Ishikawa (cell line): ENCODE measurements at regions not wholly inside any gene's neighbourhood (a gene's known extent, or its start where the extent isn't known, plus 50 kb on each side); places are given as distances from the start of the nearest gene placed in this dataset.

Experiments used
- CEBPB ChIP-seq: IDR thresholded peaks from 2 replicates; pipeline ENCODE4 v1.6.1; 2012
- CREB1 ChIP-seq: IDR thresholded peaks from 2 replicates; pipeline ENCODE4 v1.6.1; 2012; ENCODE audit warnings: low read depth
- EP300 ChIP-seq: IDR thresholded peaks from 2 replicates; pipeline ENCODE4 v1.6.1; 2012; ENCODE audit warnings: borderline replicate concordance
- RAD21 ChIP-seq: IDR thresholded peaks from 2 replicates; pipeline ENCODE4 v1.6.1; 2012; ENCODE audit warnings: low read depth
- TAF1 ChIP-seq: IDR thresholded peaks from 2 replicates; pipeline ENCODE4 v1.6.1; 2012; ENCODE audit warnings: low read depth, mild to moderate bottlenecking
- ZBTB7A ChIP-seq: IDR thresholded peaks from 2 replicates; pipeline ENCODE4 v1.6.1; 2012; ENCODE audit warnings: low read depth

DNA sequence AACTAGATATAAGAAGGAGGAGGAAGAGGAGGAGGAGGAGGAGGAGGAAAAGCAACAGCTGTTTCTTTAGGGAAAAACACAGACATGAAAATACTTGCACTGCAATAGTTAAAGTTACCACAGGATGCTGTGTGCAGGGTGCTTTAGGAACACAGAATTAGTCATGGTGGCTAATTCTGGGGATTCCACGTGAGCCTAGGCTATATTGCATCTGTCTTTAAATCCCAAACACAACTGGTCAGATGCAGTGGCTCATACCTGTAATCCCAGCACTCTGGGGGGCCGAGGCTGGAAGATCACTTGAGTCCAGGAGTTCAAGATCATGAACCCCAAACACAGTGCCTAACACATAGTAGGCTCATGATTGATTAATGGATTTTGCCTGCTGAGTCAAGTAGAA is 155.3 kb upstream of the C16orf82 start:
- no peak for TF ChIP-seq CREB1
- no peak for TF ChIP-seq CEBPB
- TF ChIP-seq TAF1, result no peak
- TF ChIP-seq ZBTB7A, result no peak
- no peak for TF ChIP-seq RAD21
- TF ChIP-seq EP300, result no peak
